ENCODE measurements at regions not wholly inside any gene's neighbourhood (a gene's known extent, or its start where the extent isn't known, plus 50 kb on each side); places are given as distances from the start of the nearest gene placed in this dataset.

DNA sequence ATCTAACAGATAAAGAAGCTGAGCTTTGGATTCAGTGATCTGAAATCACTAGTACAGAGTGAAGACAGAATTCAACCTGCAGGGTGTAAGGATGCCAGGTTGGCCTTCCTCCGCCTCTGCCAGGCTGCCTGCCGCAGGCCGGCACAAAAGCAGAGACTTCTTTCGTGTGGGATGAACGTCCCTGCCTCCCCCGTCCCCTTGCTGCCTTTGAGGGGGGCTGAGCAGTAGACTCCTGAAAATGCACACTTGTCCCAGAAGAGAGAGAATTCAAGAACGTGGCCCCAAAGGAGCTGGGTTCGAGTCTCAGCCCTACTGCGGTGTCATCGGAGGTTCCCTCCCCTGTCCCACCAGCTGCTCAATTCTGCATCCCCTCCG is 154.3 kb downstream of the BCL11B start:
- no peaks in the 10 kb centered on the region for H3K36me3 ChIP-seq
- TF ChIP-seq, protein P1, sequence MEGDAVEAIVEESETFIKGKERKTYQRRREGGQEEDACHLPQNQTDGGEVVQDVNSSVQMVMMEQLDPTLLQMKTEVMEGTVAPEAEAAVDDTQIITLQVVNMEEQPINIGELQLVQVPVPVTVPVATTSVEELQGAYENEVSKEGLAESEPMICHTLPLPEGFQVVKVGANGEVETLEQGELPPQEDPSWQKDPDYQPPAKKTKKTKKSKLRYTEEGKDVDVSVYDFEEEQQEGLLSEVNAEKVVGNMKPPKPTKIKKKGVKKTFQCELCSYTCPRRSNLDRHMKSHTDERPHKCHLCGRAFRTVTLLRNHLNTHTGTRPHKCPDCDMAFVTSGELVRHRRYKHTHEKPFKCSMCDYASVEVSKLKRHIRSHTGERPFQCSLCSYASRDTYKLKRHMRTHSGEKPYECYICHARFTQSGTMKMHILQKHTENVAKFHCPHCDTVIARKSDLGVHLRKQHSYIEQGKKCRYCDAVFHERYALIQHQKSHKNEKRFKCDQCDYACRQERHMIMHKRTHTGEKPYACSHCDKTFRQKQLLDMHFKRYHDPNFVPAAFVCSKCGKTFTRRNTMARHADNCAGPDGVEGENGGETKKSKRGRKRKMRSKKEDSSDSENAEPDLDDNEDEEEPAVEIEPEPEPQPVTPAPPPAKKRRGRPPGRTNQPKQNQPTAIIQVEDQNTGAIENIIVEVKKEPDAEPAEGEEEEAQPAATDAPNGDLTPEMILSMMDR (IDR thresholded peaks at IDR 0.05), result no peak
- TF ChIP-seq POLR2A (IDR thresholded peaks at IDR 0.05) (no peak), POLR2AphosphoS5 (IDR thresholded peaks at IDR 0.05) (no peak)
- DNase-seq (ENCODE audit: low spot score in 2 of 2), result peak in 1 of 2 donors; percentile 4
- H3K27ac ChIP-seq, result no peak overlapping the region
- H3K9me3 ChIP-seq, result no peaks in the 10 kb centered on the region
- intact Hi-C loops (cut with DNase I; ENCODE audit: low total_unique reads), result no loop called here
- H3K4me1 ChIP-seq, result no peaks in the 10 kb centered on the region
- H3K4me3 ChIP-seq, result no peak overlapping the region
- peaks cover 0 to 38% of the 10 kb centered on the region in 2 donors for H3K27me3 ChIP-seq

DNA sequence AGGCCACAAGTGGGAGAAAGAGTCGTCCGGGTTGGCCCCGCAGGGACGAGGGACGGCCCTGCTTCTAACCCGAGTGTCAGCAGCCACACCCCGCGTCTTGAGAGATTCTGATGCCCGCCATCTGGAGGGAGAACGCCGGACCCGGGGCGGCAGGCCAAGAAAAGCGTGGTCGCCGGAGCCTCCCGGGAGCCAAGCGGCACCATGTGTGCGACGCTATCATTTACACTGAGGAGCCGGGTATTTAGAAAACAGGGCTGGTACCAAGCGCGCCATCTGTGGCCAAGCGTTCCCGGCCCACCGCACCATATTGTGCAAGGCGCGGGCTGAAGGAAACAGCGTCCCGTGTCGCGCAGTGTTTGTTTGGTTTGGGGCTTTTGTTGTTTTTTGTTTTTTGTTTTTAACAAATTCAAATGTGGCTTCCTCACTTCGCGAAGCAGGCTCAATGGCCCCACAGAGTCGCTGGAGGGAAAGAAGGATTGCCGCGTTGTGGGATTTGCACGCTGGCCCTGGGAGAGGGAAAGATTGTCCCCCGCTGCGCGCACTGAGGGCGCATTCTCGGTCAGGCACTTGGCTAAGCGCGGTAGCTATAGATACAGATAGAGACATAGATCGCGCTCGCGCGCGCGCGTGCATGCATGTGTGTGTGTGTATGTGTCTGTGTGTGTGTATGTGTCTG is 153.8 kb downstream of the BCL11B start:
- TF ChIP-seq POLR2A (IDR thresholded peaks at IDR 0.05) (no peak), POLR2AphosphoS5 (IDR thresholded peaks at IDR 0.05) (no peak)
- TF ChIP-seq, protein P1 (IDR thresholded peaks at IDR 0.05), result no peak
- intact Hi-C loops (cut with DNase I; ENCODE audit: low total_unique reads), result no loop called here
- H3K4me1 ChIP-seq, result no peaks in the 10 kb centered on the region
- H3K4me3 ChIP-seq, result no peak overlapping the region
- no peaks in the 10 kb centered on the region for H3K9me3 ChIP-seq
- peak in 1 of 2 donors; percentile 6 for DNase-seq (ENCODE audit: low spot score in 2 of 2)
- no peaks in the 10 kb centered on the region for H3K36me3 ChIP-seq
- H3K27ac ChIP-seq, result no peak overlapping the region
- peaks cover 0 to 38% of the 10 kb centered on the region in 2 donors for H3K27me3 ChIP-seq

DNA sequence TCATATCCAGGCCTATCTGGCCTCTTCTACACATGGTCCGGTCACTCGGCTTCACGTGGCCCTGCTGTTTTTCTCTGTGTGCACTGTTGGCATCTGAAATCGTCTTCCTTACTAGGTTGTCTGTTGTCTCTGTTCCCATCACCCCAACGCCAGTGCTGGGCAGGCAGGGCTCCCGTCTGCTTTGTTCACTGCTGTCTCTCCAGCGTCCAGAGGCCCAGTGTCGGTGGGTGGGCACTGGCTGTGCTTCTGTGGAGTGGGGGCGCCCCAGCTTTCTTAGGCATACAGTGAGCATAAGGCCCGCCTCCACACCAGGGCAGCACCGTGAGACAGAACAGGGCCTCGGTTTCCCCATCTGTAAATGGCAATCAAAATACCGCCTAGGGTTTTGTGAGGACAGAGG is 153.1 kb downstream of the BCL11B start:
- Histone ChIP-seq H3K36me3 (no peaks in the 10 kb centered on the region), H3K27ac (no peak overlapping the region), H3K4me1 (no peaks in the 10 kb centered on the region), H3K9me3 (no peaks in the 10 kb centered on the region), H3K27me3 (peaks cover 0 to 38% of the 10 kb centered on the region in 2 donors), H3K4me3 (no peak overlapping the region)
- peak in 1 of 2 donors; percentile 4 for DNase-seq (ENCODE audit: low spot score in 2 of 2)
- intact Hi-C loops (cut with DNase I; ENCODE audit: low total_unique reads), result no loop called here
- TF ChIP-seq POLR2AphosphoS5 (IDR thresholded peaks at IDR 0.05) (no peak), POLR2A (IDR thresholded peaks at IDR 0.05) (no peak)
- TF ChIP-seq, protein P1 (IDR thresholded peaks at IDR 0.05), result no peak

Data from breast epithelium (tissue), 4 donors.